ENCODE measurements at regions not wholly inside any gene's neighbourhood (a gene's known extent, or its start where the extent isn't known, plus 50 kb on each side); places are given as distances from the start of the nearest gene placed in this dataset.
"Not testable (repeated sequence)": the region's sequence is repeated elsewhere in the genome, so short reads cannot be mapped to it uniquely, and the experiment has no call there.

DNA sequence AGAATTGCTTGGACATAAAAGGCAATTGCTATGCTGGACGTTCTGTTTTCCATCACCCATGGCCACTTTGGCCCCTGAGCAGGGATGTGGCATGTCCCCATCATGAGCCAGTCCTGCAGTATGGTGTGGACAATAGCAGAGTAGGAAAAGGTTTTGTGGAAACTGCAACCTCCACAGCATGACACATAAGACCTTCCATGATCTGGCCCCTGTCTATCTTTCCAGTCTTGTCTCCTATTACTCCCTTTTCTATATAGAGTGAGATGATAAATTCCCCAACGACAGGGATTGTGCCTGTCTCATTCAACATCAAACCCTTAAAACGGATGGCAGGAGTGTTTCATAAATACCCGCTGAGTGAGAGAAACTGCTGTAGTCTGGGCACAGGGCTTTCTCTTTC lies 174.7 kb upstream of the PTCH1 start:
- ChIA-PET POLR2A (no interaction called here), CTCF (no interaction called here)
- Mint-ChIP-seq H3K36me3 (ENCODE audit: low read depth) (no peaks in the 10 kb centered on the region), H3K9me3 (peaks cover 6% of the 10 kb centered on the region), H3K4me3 (no peak overlapping the region), H3K27me3 (peaks cover 2% of the 10 kb centered on the region), H3K27ac (no peak overlapping the region), H3K4me1 (ENCODE audit: low read depth) (no peaks in the 10 kb centered on the region)
- peaks cover 0 to 3% of the 10 kb centered on the region in 2 experiments for H3K9me3 ChIP-seq (ENCODE audit: control insufficient read depth in 1 of 2, insufficient read depth in 1 of 2, low read length in 2 of 2)
- H3K36me3 ChIP-seq (ENCODE audit: insufficient read depth, low read length): no peaks in the 10 kb centered on the region
- ATAC-seq (ENCODE audit: poor library complexity) (no peak), DNase-seq (no peak)
- H3K27me3 ChIP-seq (ENCODE audit: control insufficient read depth in 1 of 2, insufficient read depth in 2 of 2, low read length in 2 of 2): peaks cover 0 to 3% of the 10 kb centered on the region in 2 experiments
- intact Hi-C loops (cut with DNase I, micrococcal nuclease): no loop called here
- no peaks in the 10 kb centered on the region for H3K4me1 ChIP-seq (ENCODE audit: insufficient read depth, low read length)
- no peak overlapping the region for H3K4me3 ChIP-seq (ENCODE audit: low read length)
- TF ChIP-seq, protein P1, sequence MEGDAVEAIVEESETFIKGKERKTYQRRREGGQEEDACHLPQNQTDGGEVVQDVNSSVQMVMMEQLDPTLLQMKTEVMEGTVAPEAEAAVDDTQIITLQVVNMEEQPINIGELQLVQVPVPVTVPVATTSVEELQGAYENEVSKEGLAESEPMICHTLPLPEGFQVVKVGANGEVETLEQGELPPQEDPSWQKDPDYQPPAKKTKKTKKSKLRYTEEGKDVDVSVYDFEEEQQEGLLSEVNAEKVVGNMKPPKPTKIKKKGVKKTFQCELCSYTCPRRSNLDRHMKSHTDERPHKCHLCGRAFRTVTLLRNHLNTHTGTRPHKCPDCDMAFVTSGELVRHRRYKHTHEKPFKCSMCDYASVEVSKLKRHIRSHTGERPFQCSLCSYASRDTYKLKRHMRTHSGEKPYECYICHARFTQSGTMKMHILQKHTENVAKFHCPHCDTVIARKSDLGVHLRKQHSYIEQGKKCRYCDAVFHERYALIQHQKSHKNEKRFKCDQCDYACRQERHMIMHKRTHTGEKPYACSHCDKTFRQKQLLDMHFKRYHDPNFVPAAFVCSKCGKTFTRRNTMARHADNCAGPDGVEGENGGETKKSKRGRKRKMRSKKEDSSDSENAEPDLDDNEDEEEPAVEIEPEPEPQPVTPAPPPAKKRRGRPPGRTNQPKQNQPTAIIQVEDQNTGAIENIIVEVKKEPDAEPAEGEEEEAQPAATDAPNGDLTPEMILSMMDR (IDR thresholded peaks at IDR 0.05): no peak
- H3K27ac ChIP-seq (ENCODE audit: low read depth in 1 of 2, low read length in 2 of 2): no peak overlapping the region

DNA sequence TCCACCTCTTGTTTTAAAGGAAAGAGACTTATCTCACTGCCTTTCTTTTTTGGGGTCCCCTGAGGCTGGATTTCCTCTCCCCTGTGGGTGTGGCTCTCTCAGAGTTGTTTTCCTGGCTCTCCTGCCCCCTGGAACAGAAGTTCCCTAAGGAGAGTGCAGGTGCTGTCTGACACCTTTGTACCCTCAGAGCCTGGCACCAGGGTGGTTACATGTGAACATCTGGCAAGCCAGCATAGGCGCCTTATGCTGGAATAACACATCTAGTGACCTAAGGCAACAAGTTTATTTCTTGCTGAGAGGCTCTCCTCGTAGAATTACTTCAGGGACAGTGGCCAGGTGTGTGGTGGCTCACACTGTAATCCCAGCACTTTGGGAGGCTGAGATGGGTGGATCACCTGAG lies 172.9 kb upstream of the PTCH1 start:
- Histone ChIP-seq H3K27me3 (ENCODE audit: control insufficient read depth in 1 of 2, insufficient read depth in 2 of 2, low read length in 2 of 2) (no peaks in the 10 kb centered on the region), H3K9me3 (ENCODE audit: control insufficient read depth in 1 of 2, insufficient read depth in 1 of 2, low read length in 2 of 2) (peaks cover 0 to 3% of the 10 kb centered on the region in 2 experiments), H3K4me3 (ENCODE audit: low read length) (no peak overlapping the region), H3K36me3 (ENCODE audit: insufficient read depth, low read length) (no peaks in the 10 kb centered on the region), H3K4me1 (ENCODE audit: insufficient read depth, low read length) (no peaks in the 10 kb centered on the region), H3K27ac (ENCODE audit: low read depth in 1 of 2, low read length in 2 of 2) (no peak overlapping the region)
- ChIA-PET CTCF (no interaction called here), POLR2A (no interaction called here)
- no peak overlapping the region for H3K4me3 Mint-ChIP-seq
- DNase-seq (no peak), ATAC-seq (ENCODE audit: poor library complexity) (no peak)
- H3K36me3 Mint-ChIP-seq (ENCODE audit: low read depth): no peaks in the 10 kb centered on the region
- H3K9me3 Mint-ChIP-seq: peaks cover 6% of the 10 kb centered on the region
- no peaks in the 10 kb centered on the region for H3K4me1 Mint-ChIP-seq (ENCODE audit: low read depth)
- no peaks in the 10 kb centered on the region for H3K27me3 Mint-ChIP-seq
- H3K27ac Mint-ChIP-seq: no peak overlapping the region
- intact Hi-C loops (cut with DNase I, micrococcal nuclease): no loop called here
- TF ChIP-seq, protein P1 (IDR thresholded peaks at IDR 0.05): no peak

DNA sequence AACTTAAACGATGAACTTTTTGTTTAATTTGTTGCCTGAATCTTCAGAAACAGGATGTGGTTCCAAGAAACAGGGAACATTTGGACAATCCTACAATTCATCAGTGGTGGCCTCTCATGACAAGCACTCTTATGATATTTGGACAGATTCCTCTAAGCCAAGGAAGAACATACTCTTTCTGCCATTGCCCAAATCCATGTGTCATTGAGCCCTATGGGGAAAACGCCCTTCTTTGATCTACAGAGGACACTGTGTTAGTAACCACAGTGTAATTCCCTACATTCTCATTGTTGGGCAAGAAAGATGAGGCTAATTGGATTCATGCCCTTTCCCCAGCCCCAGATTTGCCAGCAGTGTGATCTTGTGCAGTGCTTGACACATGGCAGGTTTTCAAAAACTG lies 167.7 kb upstream of the PTCH1 start:
- Mint-ChIP-seq H3K9me3 (peaks cover 2% of the 10 kb centered on the region), H3K4me3 (no peak overlapping the region), H3K27me3 (no peaks in the 10 kb centered on the region), H3K27ac (no peak overlapping the region), H3K4me1 (ENCODE audit: low read depth) (peaks cover 14% of the 10 kb centered on the region), H3K36me3 (ENCODE audit: low read depth) (no peaks in the 10 kb centered on the region)
- H3K4me3 ChIP-seq (ENCODE audit: low read length): no peak overlapping the region
- intact Hi-C loops (cut with DNase I, micrococcal nuclease): no loop called here
- no peaks in the 10 kb centered on the region for H3K36me3 ChIP-seq (ENCODE audit: insufficient read depth, low read length)
- H3K27ac ChIP-seq (ENCODE audit: low read depth in 1 of 2, low read length in 2 of 2): no peak overlapping the region
- H3K9me3 ChIP-seq (ENCODE audit: control insufficient read depth in 1 of 2, insufficient read depth in 1 of 2, low read length in 2 of 2): peaks cover 0 to 4% of the 10 kb centered on the region in 2 experiments
- ATAC-seq (ENCODE audit: poor library complexity) (no peak), DNase-seq (no peak)
- H3K27me3 ChIP-seq (ENCODE audit: control insufficient read depth in 1 of 2, insufficient read depth in 2 of 2, low read length in 2 of 2): no peaks in the 10 kb centered on the region
- H3K4me1 ChIP-seq (ENCODE audit: insufficient read depth, low read length): peaks cover 11% of the 10 kb centered on the region
- TF ChIP-seq, protein P1 (IDR thresholded peaks at IDR 0.05): no peak
- ChIA-PET CTCF (no interaction called here), POLR2A (no interaction called here)

DNA sequence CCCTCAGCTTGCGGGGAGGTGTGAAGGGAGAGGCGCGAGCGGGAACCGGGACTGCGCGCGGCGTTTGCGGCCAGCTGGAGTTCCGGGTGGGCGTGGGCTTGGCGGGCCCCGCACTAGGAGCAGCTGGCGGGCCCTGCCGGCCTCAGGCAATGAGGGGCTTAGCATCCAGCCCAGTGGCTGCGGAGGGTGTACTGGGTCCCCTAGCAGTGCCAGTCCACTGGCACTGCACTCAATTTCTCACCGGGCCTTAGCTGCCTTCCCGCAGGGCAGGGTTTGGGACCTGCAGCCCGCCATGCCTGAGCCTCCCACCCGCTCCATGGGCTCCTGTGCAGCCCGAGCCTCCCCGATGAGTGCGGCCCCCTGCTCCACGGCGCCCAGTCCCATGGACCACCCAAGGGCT lies 163.5 kb upstream of the PTCH1 start:
- H3K9me3 Mint-ChIP-seq; intact Hi-C loops (cut with DNase I, micrococcal nuclease); POLR2A ChIA-PET; H3K4me3 Mint-ChIP-seq; H3K36me3 Mint-ChIP-seq (ENCODE audit: low read depth); H3K27me3 ChIP-seq (ENCODE audit: control insufficient read depth in 1 of 2, insufficient read depth in 2 of 2, low read length in 2 of 2); H3K27ac Mint-ChIP-seq; H3K27ac ChIP-seq (ENCODE audit: low read depth in 1 of 2, low read length in 2 of 2); CTCF ChIA-PET; H3K4me3 ChIP-seq (ENCODE audit: low read length); H3K27me3 Mint-ChIP-seq; H3K36me3 ChIP-seq (ENCODE audit: insufficient read depth, low read length); DNase-seq; ATAC-seq (ENCODE audit: poor library complexity): not testable (repeated sequence)
- H3K4me1 Mint-ChIP-seq (ENCODE audit: low read depth): peaks cover 14% of the 10 kb centered on the region
- H3K4me1 ChIP-seq (ENCODE audit: insufficient read depth, low read length): peaks cover 11% of the 10 kb centered on the region
- peaks cover 0 to 17% of the 10 kb centered on the region in 2 experiments for H3K9me3 ChIP-seq (ENCODE audit: control insufficient read depth in 1 of 2, insufficient read depth in 1 of 2, low read length in 2 of 2)
